Right lobe of liver (tissue), 4 donors: ENCODE measurements at regions not wholly inside any gene's neighbourhood (a gene's known extent, or its start where the extent isn't known, plus 50 kb on each side); places are given as distances from the start of the nearest gene placed in this dataset.

Experiments used
- POLR2A ChIP-seq: fragments of 450-650 bp; IDR thresholded peaks from one replicate; pipeline ENCODE4 v1.6.1; 2017; ENCODE audit warnings: antibody characterized with exemption, mild to moderate bottlenecking
- TF ChIP-seq, protein P1 (sequence below), 4 donors: fragments of 200-600 bp in 3 of 4; fragments of 450-650 bp in 1 of 4; IDR thresholded peaks; one replicate each; pipeline versions ENCODE4 v1.5.1 to v1.8.0; 2016 to 2022; ENCODE audit warnings: antibody characterized with exemption in 4 of 4, mild to moderate bottlenecking in 2 of 4
- donor health status: DM: no; HTN: no; CAD: no.
- donor health status: DM: no; HTN: no; CAD: no.
- donor health status: DM: no; HTN: yes; CAD: no.

DNA sequence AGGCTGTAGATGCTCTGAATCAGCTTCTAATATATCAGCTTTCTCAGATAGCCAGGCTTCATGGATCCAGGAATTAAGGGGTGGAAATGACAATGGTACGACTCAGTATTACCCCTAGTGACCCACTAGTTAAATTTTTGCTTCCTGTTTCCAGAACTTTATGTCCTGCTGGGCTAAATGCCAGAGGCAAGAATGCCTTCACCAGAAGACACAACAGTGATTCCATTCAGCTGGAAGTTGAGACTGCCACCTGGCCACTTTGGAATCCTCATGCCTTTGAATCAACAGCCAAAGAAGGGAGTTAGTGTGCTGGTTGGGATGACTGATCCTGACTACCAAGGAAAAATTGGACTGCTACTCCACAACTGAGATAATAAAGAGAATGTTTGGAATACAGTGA lies 239.1 kb downstream of the ASXL3 start:
- TF ChIP-seq, protein P1, sequence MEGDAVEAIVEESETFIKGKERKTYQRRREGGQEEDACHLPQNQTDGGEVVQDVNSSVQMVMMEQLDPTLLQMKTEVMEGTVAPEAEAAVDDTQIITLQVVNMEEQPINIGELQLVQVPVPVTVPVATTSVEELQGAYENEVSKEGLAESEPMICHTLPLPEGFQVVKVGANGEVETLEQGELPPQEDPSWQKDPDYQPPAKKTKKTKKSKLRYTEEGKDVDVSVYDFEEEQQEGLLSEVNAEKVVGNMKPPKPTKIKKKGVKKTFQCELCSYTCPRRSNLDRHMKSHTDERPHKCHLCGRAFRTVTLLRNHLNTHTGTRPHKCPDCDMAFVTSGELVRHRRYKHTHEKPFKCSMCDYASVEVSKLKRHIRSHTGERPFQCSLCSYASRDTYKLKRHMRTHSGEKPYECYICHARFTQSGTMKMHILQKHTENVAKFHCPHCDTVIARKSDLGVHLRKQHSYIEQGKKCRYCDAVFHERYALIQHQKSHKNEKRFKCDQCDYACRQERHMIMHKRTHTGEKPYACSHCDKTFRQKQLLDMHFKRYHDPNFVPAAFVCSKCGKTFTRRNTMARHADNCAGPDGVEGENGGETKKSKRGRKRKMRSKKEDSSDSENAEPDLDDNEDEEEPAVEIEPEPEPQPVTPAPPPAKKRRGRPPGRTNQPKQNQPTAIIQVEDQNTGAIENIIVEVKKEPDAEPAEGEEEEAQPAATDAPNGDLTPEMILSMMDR (IDR thresholded peaks at IDR 0.05): no peak
- TF ChIP-seq POLR2A: no peak
